Kidney epithelial cell (primary cell): ENCODE measurements at regions not wholly inside any gene's neighbourhood (a gene's known extent, or its start where the extent isn't known, plus 50 kb on each side); places are given as distances from the start of the nearest gene placed in this dataset.
"Not testable (repeated sequence)": the region's sequence is repeated elsewhere in the genome, so short reads cannot be mapped to it uniquely, and the experiment has no call there.

ENCODE experiments used
- DNase-seq: peaks from one replicate; pipeline ENCODE4 v3.0.0-alpha.2; 2010; ENCODE audit warnings: low read depth
- H3K27me3 ChIP-seq: 2 replicates; pipeline ENCODE4 v1.6.0; 2011; ENCODE audit warnings: low read length; ENCODE audit not compliant: control insufficient read depth, insufficient read depth
- H3K36me3 ChIP-seq: 2 replicates; pipeline ENCODE4 v1.5.1; 2011; ENCODE audit warnings: low read length; ENCODE audit not compliant: control insufficient read depth, insufficient read depth
- H3K4me3 ChIP-seq: 2 replicates; pipeline ENCODE4 v1.5.1; 2011; ENCODE audit warnings: low read depth, mild to moderate bottlenecking, control low read depth, low read length
- CTCF ChIP-seq: IDR thresholded peaks from 2 replicates; pipeline ENCODE4 v1.5.1; 2011; ENCODE audit warnings: mild to moderate bottlenecking, moderate library complexity, low read length, control low read depth, inconsistent platforms; ENCODE audit not compliant: insufficient read depth, poor library complexity, severe bottlenecking

GRCh38 chr7:91787931-91788330, 92.6 kb downstream of the MTERF1 start:
- Histone ChIP-seq H3K36me3 (no peaks in the 10 kb centered on the region), H3K27me3 (no peaks in the 10 kb centered on the region), H3K4me3 (no peak overlapping the region)
- no peak for TF ChIP-seq CTCF
- no peak for DNase-seq

GRCh38 chr7:91789086-91789485, 91.4 kb downstream of the MTERF1 start:
- DNase-seq: no peak
- no peak for TF ChIP-seq CTCF

GRCh38 chr7:91789558-91789957, 90.9 kb downstream of the MTERF1 start:
- no peaks in the 10 kb centered on the region for H3K27me3 ChIP-seq
- H3K36me3 ChIP-seq: no peaks in the 10 kb centered on the region
- H3K4me3 ChIP-seq: no peak overlapping the region
- DNase-seq: no peak
- TF ChIP-seq CTCF: no peak

More at GRCh38 chr7:91789086-91789485, 91.4 kb downstream of the MTERF1 start:
- Histone ChIP-seq H3K36me3 (no peaks in the 10 kb centered on the region), H3K4me3 (no peak overlapping the region), H3K27me3 (no peaks in the 10 kb centered on the region)

- DNase-seq, H3K27me3 ChIP-seq, H3K36me3 ChIP-seq, H3K4me3 ChIP-seq: not testable (repeated sequence)
Measured at GRCh38 chr7:91790646-91791045, 89.9 kb downstream of the MTERF1 start.

- no peak for TF ChIP-seq CTCF
- Histone ChIP-seq H3K36me3 (no peaks in the 10 kb centered on the region), H3K4me3 (no peak overlapping the region), H3K27me3 (no peaks in the 10 kb centered on the region)
- no peak for DNase-seq
Measured at GRCh38 chr7:91796122-91796521, 84.4 kb downstream of the MTERF1 start.

- no peak for TF ChIP-seq CTCF
Measured at GRCh38 chr7:91798425-91798824, 82.1 kb downstream of the MTERF1 start.

More at GRCh38 chr7:91798425-91798824, 82.1 kb downstream of the MTERF1 start:
- Histone ChIP-seq H3K4me3 (no peak overlapping the region), H3K36me3 (no peaks in the 10 kb centered on the region), H3K27me3 (no peaks in the 10 kb centered on the region)
- DNase-seq: no peak
